CD4-positive, alpha-beta T cell treated with Interleukin-15 for 4 hours (primary cell): ENCODE measurements at regions not wholly inside any gene's neighbourhood (a gene's known extent, or its start where the extent isn't known, plus 50 kb on each side); places are given as distances from the start of the nearest gene placed in this dataset.
"Not testable (repeated sequence)": the region's sequence is repeated elsewhere in the genome, so short reads cannot be mapped to it uniquely, and the experiment has no call there.

ENCODE experiments used
- DNase-seq: peaks from one replicate; pipeline ENCODE4 v3.0.0-alpha.2; 2020; ENCODE audit warnings: low spot score

GRCh38 chr4:120299631-120300030, 233.0 kb upstream of the MAD2L1 start:
- DNase-seq = no peak

GRCh38 chr4:120293341-120293740, 226.7 kb upstream of the MAD2L1 start:
- DNase-seq = no peak

GRCh38 chr4:120291541-120291940, 224.9 kb upstream of the MAD2L1 start:
- DNase-seq = no peak

- DNase-seq = no peak
Measured at GRCh38 chr4:120290553-120290952, 223.9 kb upstream of the MAD2L1 start.

- DNase-seq = no peak
Measured at GRCh38 chr4:120286813-120287212, 220.2 kb upstream of the MAD2L1 start.

- no peak for DNase-seq
Measured at GRCh38 chr4:120281581-120281980, 214.9 kb upstream of the MAD2L1 start.

- DNase-seq = no peak
Measured at GRCh38 chr4:120277391-120277790, 210.7 kb upstream of the MAD2L1 start.

GRCh38 chr4:120266602-120267001, 200.0 kb upstream of the MAD2L1 start:
- DNase-seq = no peak

GRCh38 chr4:120263618-120264017, 197.0 kb upstream of the MAD2L1 start:
- DNase-seq = no peak

GRCh38 chr4:120261117-120261516, 194.5 kb upstream of the MAD2L1 start:
- no peak for DNase-seq

- not testable (repeated sequence) for DNase-seq
Measured at GRCh38 chr4:120256112-120256775, 189.6 kb upstream of the MAD2L1 start.

GRCh38 chr4:120238277-120238973, 171.8 kb upstream of the MAD2L1 start:
- DNase-seq = no peak

- no peak for DNase-seq
Measured at GRCh38 chr4:120236873-120237272, 170.2 kb upstream of the MAD2L1 start.

- DNase-seq = no peak
Measured at GRCh38 chr4:120232050-120232449, 165.4 kb upstream of the MAD2L1 start.

- no peak for DNase-seq
Measured at GRCh38 chr4:120228086-120228485, 161.4 kb upstream of the MAD2L1 start.

- no peak for DNase-seq
Measured at GRCh38 chr4:120227554-120227953, 160.9 kb upstream of the MAD2L1 start.

- DNase-seq = no peak
Measured at GRCh38 chr4:120225527-120225926, 158.9 kb upstream of the MAD2L1 start.

- no peak for DNase-seq
Measured at GRCh38 chr4:120218981-120219380, 152.3 kb upstream of the MAD2L1 start.

GRCh38 chr4:120215350-120215749, 148.7 kb upstream of the MAD2L1 start:
- no peak for DNase-seq

GRCh38 chr4:120211408-120212015, 144.9 kb upstream of the MAD2L1 start:
- no peak for DNase-seq

- no peak for DNase-seq
Measured at GRCh38 chr4:120209706-120210105, 143.1 kb upstream of the MAD2L1 start.

- DNase-seq = no peak
Measured at GRCh38 chr4:120207021-120207420, 140.4 kb upstream of the MAD2L1 start.

GRCh38 chr4:120202222-120202621, 135.6 kb upstream of the MAD2L1 start:
- DNase-seq = no peak
